ENCODE measurements at regions not wholly inside any gene's neighbourhood (a gene's known extent, or its start where the extent isn't known, plus 50 kb on each side); places are given as distances from the start of the nearest gene placed in this dataset.

- Histone ChIP-seq H3K9me3 (no peaks in the 10 kb centered on the region), H3K4me1 (no peaks in the 10 kb centered on the region), H3K27me3 (ENCODE audit: low read depth) (peaks cover 3% of the 10 kb centered on the region), H3K36me3 (no peaks in the 10 kb centered on the region), H3K27ac (no peak overlapping the region), H3K4me3 (no peak overlapping the region)
- ATAC-seq (no peak), DNase-seq (no peak)
- intact Hi-C loops (cut with DNase I): no loop called here
- TF ChIP-seq, protein P1, sequence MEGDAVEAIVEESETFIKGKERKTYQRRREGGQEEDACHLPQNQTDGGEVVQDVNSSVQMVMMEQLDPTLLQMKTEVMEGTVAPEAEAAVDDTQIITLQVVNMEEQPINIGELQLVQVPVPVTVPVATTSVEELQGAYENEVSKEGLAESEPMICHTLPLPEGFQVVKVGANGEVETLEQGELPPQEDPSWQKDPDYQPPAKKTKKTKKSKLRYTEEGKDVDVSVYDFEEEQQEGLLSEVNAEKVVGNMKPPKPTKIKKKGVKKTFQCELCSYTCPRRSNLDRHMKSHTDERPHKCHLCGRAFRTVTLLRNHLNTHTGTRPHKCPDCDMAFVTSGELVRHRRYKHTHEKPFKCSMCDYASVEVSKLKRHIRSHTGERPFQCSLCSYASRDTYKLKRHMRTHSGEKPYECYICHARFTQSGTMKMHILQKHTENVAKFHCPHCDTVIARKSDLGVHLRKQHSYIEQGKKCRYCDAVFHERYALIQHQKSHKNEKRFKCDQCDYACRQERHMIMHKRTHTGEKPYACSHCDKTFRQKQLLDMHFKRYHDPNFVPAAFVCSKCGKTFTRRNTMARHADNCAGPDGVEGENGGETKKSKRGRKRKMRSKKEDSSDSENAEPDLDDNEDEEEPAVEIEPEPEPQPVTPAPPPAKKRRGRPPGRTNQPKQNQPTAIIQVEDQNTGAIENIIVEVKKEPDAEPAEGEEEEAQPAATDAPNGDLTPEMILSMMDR (IDR thresholded peaks at IDR 0.05): no peak
Measured at GRCh38 chr2:103287746-103288145, 525.9 kb downstream of the TMEM182 start.

- H3K4me3 ChIP-seq: no peak overlapping the region
- H3K4me1 ChIP-seq: no peaks in the 10 kb centered on the region
- H3K9me3 ChIP-seq: no peaks in the 10 kb centered on the region
- ATAC-seq (no peak), DNase-seq (no peak)
- intact Hi-C loops (cut with DNase I): no loop called here
- H3K27me3 ChIP-seq (ENCODE audit: low read depth): peaks cover 13% of the 10 kb centered on the region
- H3K27ac ChIP-seq: no peak overlapping the region
- TF ChIP-seq, protein P1 (IDR thresholded peaks at IDR 0.05): no peak
- H3K36me3 ChIP-seq: no peaks in the 10 kb centered on the region
Measured at GRCh38 chr2:103288696-103289095, 526.9 kb downstream of the TMEM182 start.

GRCh38 chr2:103289105-103289725, 527.4 kb downstream of the TMEM182 start:
- DNase-seq: no peak
- intact Hi-C loops (cut with DNase I): no loop called here

GRCh38 chr2:103292573-103292972, 530.7 kb downstream of the TMEM182 start:
- DNase-seq (no peak), ATAC-seq (no peak)

More at GRCh38 chr2:103289105-103289725, 527.4 kb downstream of the TMEM182 start:
- Histone ChIP-seq H3K4me3 (no peak overlapping the region), H3K27ac (no peak overlapping the region), H3K36me3 (no peaks in the 10 kb centered on the region), H3K27me3 (ENCODE audit: low read depth) (peaks cover 13% of the 10 kb centered on the region), H3K9me3 (no peaks in the 10 kb centered on the region), H3K4me1 (no peaks in the 10 kb centered on the region)
- TF ChIP-seq, protein P1 (IDR thresholded peaks at IDR 0.05): no peak
- ATAC-seq: no peak

DNA sequence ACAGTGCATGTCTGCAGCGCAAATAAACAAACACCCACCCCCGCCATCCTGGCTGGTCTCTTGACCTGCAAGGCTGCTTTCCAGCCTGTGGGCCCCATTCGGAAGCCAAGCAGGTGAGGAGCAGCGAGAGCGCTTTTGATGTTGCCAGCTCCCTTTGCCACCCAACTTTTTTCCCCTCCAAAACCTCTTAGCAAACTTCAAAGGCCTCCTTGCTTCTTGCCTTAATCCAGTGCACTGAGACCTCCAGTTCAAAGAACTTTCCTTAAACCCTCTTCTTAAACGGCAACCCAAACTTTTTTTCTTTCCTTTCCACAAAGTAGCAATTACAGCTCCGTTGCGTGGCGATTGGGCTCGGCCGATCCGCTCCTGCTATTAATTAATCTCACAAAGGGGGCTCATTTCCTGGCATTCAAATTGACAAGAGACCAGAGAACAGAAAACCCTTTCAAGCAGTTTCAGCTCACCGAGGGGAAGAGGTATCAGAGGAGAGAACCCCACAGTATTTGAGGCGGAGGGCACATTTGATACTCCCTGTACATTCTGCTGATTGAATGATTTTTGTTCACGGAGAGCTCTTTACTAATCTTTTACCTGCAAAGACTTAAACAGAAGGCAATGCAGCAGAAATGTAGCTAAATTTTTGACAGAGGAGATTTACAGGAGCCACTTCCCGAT, 531.4 kb downstream of the TMEM182 start:
- Histone ChIP-seq H3K9me3 (no peaks in the 10 kb centered on the region), H3K36me3 (no peaks in the 10 kb centered on the region), H3K27me3 (ENCODE audit: low read depth) (peaks cover 13% of the 10 kb centered on the region), H3K27ac (no peak overlapping the region), H3K4me1 (no peaks in the 10 kb centered on the region), H3K4me3 (no peak overlapping the region)
- DNase-seq (no peak), ATAC-seq (no peak)
- TF ChIP-seq, protein P1 (IDR thresholded peaks at IDR 0.05): no peak
- intact Hi-C loops (cut with DNase I): no loop called here

More at GRCh38 chr2:103292573-103292972, 530.7 kb downstream of the TMEM182 start:
- peaks cover 13% of the 10 kb centered on the region for H3K27me3 ChIP-seq (ENCODE audit: low read depth)
- H3K36me3 ChIP-seq: no peaks in the 10 kb centered on the region
- H3K9me3 ChIP-seq: no peaks in the 10 kb centered on the region
- H3K4me1 ChIP-seq: no peaks in the 10 kb centered on the region
- H3K27ac ChIP-seq: no peak overlapping the region
- H3K4me3 ChIP-seq: no peak overlapping the region
- intact Hi-C loops (cut with DNase I): no loop called here
- TF ChIP-seq, protein P1 (IDR thresholded peaks at IDR 0.05): no peak

Data from lower lobe of right lung (tissue), 2 donors.